GM18909 (cell line): ENCODE measurements at regions not wholly inside any gene's neighbourhood (a gene's known extent, or its start where the extent isn't known, plus 50 kb on each side); places are given as distances from the start of the nearest gene placed in this dataset.
"Not testable (repeated sequence)": the region's sequence is repeated elsewhere in the genome, so short reads cannot be mapped to it uniquely, and the experiment has no call there.

Experiments
- ATAC-seq: cut with Tn5 transposase; IDR thresholded peaks from one replicate; pipeline ENCODE4 v1.9.1; 2021; ENCODE audit warnings: mild to moderate bottlenecking; ENCODE audit not compliant: unreplicated experiment, poor library complexity

DNA sequence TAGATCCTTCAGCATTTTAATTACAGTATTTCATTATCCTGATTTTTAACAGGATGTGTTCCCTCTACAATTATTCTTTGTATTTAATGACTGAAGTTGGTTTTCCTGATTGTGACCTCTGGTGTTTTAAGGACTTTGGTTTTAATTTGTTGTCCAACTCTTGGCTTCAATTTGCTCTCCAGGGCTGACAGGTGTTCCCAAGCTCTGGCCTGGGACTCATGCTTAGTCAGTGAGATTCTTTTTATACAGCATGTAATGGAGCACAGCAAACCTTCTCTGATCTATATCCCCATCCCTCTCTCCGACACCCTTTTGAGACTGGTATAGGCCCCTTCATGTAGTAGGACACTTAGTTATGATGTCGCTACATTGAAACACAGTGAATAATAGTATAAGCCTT, 896.3 kb downstream of the TSN start:
- ATAC-seq = no peak

DNA sequence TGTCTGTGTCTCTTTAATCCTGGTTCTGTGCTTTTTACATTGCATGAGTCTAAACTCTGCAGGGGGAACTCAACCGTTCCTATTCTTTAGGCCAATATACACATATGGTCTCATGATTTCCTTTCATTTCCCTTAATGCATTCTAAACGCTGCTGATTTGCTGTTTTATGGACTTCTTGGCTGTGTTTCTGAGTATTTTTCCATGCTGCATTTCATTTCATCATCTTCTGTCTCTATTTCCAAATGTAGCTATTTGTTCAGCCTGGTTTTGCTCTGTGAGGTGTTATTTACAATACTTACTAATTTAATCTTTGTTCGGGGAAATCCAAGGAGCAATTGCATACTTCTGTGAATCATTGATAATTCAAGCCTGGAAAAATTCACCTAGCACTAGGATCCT, 897.2 kb downstream of the TSN start:
- no peak for ATAC-seq

DNA sequence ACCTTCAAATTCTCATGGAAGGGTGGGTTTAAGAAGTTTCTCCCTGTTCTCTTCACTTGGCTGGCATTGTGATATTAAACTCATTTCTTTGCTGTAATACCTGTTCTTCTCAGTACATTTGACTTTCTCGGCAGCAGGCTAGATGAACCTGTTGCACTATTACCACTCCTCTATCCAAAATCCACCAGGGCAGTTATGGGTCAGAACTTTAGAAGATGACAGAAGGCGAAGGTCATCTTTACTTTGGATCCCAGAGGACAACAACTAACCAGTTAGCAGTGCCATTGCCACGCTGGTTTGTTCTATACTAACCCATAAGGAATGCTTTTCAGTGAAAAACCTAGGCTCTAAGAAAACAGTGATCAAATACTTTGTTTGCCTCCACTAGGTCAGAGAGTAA, 901.0 kb downstream of the TSN start:
- no peak for ATAC-seq

DNA sequence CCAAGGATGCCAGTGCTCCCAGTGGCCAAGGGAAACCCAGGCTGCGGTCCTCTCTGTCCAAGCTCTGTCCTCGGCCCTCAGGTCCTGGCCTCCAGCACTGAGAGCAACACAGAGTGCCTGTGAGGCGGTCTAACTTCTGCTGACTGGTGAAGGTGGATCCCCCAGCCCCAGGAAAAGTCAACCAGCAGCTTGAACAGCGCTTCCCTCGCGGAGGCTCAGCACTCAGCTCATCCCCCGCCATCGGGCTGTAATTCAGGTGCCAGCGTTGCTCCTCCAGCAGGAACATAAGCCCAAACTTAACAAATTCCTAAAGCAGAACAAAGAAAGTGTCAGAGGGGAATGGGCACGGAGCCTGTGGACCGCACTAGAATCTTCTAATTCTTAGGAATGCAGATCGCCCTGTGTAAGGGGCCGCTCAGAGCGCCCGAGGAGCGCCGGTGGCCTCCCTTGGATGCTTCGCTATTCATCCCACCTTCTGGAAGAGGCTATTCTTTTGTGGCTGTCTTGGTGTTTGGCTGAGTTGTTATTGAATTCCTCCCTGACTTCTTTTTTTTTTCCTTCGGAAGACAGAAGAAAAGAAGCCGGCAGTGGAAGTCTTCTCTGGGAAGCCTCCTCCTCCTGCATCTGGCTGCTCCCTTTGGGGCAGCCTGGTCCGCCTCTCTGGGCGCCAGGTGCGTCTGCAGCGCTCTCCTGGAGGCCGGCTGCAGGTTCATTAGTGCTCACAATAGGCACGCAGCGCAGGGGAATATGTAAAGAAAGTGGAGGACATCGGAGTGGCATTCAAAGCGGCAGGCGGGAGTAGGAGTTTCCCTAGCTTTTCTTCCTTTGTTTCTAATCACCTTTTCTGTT, 905.6 kb downstream of the TSN start:
- ATAC-seq = no peak

DNA sequence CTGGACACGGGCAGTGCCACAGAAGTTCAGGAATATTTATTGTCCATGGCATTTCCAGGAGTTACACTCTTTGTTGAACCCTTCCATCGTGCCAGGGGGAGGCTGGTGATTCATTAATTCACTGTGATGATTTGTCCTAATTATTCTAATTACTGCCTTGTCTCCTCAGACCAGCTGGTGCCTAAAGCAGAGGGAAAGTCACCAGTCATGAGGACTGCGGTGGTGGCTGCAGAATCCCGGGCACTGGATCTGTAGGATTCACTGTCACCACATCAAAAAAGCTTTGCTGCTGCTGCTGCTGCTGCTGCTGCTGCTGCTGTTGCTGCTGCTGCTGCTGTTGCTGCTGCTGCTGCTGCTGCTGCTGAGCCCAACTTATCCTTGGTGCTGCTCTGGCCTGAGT, 908.2 kb downstream of the TSN start:
- no peak for ATAC-seq

DNA sequence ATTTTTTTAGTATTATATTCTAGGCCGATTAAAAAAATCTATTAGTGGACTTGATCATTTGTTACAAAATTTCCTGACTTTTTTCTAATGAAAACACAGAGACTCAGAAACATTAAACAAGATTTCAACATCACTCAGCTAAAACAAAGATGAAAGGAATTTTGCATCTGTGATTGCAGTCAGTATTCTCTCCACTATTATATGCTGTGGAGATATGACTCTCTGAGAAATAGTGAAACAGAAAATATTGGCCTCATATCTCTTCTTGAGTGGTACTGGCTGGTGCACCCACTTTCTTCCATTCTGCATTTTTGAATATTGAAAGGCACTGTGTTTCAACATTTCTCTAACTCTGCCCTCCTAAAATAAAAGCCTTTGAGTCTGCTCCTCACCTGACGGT, 914.2 kb downstream of the TSN start:
- ATAC-seq = no peak

DNA sequence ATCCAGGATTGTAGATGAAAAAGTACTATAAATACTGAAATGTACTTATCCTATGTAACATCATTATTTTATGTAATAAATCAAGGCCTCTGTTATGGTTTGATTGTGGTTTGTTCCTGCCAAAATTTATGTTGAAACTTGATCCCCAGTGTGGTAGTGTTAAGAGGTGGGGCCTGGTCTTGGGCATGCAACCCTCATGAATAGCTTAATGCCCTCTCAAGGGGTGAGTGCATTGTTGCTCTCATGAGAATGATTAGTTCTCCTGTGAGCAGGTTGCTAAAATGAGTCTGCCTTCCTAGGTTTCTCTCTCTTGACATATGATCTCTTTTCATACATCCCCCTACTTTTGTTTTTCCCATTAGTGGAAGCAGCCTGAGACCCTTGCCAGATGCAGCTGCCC, 915.4 kb downstream of the TSN start:
- ATAC-seq = no peak

DNA sequence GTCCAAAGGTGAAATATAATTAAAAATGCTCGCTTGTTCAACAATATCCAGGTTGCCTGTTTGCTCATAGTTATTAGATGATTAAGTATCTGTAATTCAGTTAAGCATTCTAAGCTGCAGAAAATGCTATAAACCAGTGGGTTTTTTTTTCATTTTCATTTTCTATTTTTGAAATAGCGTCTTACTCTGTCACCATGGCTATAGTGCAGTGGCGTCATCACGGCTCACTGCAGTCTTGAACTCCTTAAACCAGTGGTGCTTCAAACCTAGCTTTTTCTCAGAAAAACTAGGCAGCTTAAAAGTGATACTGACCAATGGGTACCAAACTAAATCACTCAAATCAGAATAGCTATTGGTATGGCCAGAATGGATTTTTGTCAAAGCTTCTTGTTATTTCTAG, 925.2 kb downstream of the TSN start:
- no peak for ATAC-seq

DNA sequence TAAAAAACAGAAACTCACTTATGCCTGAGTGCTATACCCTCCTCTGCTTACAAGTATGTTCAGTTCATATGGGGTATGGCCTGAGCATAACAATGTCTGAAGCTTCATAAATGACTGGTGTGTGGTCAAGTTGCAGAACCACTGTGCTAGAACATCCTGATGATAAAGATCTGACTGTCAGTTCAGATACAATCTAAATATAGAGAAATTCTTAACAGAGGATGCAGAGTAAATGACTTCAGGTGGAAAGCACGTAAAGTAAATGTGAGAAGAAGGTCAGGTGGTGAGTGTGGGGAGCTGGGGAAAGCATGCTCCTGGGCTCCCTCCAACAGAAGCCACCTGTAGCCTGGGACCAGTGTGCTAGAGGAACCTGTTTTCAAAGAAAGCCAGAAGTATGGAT, 926.2 kb downstream of the TSN start:
- peak; percentile 67 for ATAC-seq

DNA sequence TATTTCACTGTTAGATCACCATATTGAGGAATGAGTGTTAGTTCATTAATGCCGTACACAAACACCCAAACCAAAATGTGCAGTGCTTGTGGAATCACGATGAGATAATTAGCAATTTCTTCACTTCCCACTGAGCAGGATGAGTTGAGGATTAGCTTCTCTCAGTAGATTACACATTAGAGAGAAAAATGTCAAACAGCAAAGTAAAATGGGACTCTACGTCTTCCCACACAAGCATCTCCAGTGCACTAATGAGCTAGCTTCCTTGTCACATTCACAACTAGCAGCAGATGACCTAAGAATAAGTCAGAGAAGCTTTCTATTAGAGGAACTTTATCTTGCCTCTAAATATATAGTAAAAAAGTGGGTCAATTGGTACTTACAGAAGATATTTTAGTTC, 926.9 kb downstream of the TSN start:
- ATAC-seq = no peak

DNA sequence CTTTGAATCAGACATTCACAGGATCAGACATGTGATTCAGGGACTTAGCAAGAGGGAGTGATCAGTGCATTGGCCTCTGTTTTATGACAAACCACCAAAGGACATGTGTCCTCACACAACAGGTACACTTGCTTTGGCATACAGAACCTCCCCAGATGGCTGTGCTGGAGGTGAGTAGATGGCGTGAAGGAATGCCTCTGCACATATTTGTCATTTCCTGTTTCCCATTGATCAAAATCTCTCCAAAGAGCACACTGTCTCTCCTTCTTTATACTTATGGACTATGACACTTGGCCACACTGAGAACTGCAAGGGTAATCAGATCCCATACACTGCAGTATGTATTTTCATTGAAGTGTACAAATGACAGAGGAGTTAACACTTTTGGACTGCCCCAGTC, 927.6 kb downstream of the TSN start:
- no peak for ATAC-seq

DNA sequence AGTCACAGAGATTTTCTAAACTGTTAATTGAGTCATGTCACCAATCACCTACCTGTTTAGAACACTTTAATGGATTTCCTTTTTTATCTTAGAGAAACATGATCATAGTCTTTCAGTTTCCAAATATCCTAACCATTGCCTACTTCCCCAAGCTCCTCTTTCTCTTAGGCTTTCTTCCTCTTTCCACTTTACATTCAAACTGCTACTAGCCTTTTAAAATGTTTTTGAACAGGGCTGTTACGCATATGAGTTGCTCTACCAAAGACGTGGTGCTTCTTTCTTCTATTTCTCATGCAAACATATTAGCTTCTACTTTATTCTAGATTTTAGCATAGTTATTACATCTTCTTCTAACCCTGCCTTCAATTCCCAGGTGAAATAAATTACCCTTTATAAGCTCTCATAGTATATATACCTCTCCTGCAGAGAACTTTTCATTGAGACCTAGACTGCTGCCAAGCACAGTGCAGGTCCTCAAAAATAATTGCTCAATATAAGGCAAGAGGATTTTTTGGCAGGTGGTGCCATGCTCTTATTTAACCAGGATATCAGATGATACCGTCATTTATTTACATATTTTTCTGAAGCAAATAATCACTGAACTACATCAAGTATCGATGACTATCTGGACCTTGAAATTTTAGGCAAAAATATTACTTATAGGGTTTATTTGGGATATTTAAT, 937.1 kb downstream of the TSN start:
- no peak for ATAC-seq

DNA sequence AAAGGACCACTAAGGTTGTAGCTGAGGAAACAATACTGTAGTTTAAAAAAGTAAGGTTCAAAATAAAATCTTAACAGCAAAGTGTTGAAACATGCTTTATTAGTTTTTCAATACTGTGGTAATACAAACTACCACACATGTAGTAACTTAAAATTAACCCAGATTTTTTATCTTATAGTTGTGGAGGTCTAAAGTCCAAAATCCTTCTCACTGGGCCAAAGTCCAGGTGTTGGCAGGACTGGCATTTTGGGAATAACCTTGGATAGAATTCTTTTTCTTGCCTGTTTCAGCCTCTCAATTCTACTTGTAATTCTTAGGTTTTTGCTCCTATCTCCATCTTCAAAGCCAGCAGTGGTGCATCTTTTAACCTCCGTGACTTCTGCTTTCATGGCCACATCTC, 942.0 kb downstream of the TSN start:
- no peak for ATAC-seq

DNA sequence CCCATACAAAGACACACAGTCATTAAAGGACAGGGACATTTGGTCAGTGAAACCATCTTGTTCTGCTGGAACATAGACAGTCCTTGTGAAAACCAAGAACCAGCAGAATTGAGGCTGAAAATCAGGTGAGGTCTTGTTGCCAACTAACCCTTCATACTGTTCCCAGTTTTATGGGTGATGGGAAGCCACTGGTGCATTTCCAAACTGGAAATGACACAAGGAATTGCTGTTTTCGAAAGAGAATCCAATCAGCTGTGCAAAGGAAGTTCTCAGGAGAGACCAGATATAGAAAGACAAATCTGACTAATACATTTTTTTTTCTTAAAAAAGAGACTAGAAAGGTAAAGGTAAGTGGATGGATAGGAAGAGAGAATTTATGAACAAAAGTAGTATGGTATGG, 948.2 kb downstream of the TSN start:
- no peak for ATAC-seq

DNA sequence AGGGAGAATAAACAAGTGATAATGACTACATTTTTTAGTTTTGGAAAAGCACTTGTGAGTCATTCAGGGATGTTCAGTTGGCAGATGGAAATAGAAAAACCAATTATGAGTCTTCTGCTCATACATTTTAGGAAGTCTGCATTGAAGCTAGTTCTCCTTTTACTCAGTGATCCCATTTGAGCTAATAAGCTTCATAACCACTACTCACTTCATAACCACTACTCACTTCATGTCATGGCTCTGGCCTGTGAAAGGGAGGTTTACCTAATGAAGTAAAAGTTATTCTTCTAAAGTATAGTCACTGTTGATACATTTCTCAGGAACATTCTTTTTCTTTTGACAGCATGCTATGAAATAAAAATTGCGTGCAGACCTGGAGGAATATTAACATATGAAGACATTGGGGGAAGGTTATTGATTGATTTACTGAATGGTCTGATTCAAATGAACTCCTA, 948.7 kb downstream of the TSN start:
- peak; percentile 67 for ATAC-seq

DNA sequence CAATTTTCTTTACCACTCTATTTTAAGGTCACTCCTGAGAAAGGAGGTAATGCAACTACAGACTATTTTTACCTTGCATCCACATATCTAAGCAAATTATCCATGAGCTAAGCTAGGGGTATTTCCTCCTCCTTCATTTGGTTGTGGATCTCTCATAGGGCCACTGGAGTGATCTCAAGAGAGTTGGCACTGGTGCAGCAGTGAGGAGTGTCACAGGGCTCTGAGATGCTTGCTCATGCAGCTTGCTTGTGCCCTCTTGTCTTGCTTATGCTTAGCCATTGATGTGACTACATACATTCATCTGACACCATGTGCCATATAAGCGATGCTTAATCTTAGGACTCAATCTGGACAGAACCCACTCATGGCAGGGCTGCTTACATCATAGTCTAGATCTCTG, 950.3 kb downstream of the TSN start:
- no peak for ATAC-seq

DNA sequence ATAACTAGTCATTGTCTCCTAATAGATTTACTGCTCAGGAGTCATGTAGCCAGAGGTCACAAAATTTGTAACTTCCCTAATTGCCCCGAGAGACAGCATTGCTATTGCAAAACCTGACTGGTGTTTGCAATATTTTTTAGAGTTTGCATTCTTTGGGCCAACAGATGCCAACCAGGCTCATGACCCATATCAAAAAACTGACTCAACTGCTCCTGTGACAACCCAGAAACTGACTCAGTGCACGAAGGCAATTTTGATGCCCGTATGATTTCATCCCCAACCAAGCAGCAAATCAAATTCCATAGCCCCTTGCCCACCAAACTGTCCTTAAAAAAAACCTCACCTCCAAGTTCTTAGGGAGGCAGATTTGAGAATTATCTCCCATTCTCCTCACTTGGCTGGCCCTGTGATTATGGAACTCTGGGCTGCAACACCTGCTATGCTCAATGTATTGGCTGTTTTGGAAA, 951.3 kb downstream of the TSN start:
- ATAC-seq = no peak

DNA sequence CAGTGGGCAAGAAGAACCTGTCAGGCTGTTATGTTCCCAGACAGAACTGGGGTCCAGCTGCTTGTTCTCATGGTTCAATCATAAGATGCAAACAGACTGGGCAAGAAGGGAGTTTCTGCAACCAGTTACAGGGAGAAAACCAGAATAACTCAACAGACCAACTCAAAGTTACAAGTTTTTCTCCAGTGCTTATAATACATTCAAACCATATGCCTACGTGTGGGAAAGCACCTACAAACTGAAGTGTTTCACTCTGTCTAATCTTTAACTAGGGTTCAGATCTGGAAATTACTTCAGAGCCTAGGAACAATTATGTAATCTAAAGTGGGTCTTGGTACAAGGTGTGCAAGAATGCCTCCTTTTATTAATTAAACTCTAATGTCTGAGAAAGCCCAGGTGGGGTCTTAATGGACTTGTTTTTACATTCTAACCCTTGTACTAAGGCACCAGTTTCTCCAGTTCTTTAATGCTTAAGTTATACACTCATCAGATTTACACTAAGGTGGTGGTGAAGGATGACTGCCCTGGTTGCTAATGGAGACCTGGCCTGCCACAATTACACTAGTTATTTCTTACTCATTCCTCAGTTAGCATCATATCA, 951.9 kb downstream of the TSN start:
- ATAC-seq = peak; percentile 76

DNA sequence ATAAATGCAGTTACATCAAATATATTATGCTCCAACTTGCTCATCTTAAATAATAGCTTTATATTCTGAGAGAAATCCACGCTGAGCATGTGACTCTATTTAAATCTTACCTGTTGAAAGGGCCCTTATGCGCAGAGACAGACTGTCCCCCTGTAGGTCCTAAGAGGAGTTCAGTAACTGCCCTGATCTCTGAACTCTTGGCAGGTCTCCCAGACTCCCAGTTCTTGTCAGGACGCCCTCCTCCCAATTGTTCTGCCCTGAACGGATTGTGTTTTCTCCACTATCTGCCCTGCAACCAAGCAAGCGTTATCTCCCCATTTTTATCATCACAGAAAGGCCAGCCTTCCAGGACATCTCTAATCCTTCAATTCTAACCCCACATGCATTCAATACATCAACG, 954.6 kb downstream of the TSN start:
- no peak for ATAC-seq

DNA sequence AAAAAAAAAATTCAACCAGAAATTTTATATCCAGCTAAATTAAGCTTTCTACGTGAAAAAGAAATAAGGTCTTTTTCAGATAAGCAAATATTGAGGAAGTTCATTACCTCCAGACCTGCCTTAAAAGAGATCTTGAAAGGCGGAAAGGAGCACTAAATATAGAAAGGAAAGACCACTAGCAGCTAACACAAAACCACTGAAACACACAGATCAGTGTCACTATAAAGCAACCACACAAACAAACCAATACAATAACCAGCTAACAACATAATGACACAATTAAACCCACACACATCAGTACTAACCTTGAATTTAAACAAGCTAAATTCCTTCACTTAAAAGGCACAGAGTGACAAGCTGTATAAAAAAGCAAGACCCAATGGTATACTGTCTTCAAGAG, 958.3 kb downstream of the TSN start:
- ATAC-seq = no peak

DNA sequence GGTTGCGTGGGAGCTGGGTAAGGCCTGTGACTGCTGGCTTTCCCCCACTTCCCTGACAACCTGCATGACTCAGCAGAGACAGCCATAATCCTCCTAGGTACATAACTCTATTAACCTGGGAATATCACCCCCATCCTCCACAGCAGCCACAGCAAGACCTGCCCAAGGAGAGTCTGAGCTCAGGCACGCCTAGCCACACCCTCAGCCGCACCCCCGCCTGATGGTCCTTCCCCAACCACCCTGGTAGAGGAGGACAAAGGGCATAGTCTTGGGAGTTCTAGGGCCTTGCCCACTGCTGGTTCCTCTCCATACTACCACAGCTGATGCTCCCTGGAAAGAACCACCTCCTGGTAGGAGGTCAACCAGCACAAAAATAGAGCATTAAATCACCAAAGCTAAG, 965.4 kb downstream of the TSN start:
- ATAC-seq = not testable (repeated sequence)
